GM19395 (cell line): ENCODE measurements at regions not wholly inside any gene's neighbourhood (a gene's known extent, or its start where the extent isn't known, plus 50 kb on each side); places are given as distances from the start of the nearest gene placed in this dataset.

Experiments used
- ATAC-seq: cut with Tn5 transposase; IDR thresholded peaks from one replicate; pipeline ENCODE4 v1.9.1; 2021; ENCODE audit warnings: mild to moderate bottlenecking, moderate library complexity; ENCODE audit not compliant: unreplicated experiment

DNA sequence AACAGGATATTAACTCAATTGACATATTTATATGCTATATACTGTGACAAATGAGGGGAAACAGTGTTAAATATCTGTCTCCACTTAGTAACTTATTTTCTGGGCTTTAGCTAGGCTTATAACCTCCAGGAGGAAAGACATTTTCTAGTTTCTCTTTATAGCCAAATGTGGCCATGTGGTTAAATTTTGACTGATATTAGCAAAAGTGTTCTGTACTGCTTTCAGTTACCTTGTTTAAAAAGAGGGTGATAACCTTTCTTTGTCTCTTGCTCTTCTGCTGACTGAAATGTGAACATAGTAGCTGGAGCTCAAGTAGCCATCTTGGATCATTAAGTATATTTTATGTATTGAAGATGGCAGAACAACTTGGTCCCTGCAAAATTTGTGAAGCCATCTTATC lies 253.7 kb downstream of the PDHA2 start:
- ATAC-seq = no peak

DNA sequence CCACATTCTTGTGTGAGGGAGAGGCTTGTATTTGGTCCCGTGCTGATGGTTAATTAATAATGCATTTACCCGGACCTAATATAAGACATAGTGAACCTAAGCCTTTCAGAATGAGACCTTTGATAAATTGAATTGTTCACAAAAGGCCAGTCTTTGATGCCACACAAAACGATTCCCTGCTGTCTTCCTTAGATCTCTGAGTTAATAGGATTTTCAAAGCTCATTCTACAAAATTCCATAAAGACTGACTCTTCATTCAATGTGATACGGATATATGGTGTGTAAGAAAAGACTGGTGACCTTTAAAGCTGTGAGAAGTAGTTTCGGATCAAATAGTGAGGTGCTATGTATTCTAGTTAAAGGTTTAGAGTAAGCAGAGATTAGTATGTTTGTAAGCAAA lies 254.3 kb downstream of the PDHA2 start:
- no peak for ATAC-seq

DNA sequence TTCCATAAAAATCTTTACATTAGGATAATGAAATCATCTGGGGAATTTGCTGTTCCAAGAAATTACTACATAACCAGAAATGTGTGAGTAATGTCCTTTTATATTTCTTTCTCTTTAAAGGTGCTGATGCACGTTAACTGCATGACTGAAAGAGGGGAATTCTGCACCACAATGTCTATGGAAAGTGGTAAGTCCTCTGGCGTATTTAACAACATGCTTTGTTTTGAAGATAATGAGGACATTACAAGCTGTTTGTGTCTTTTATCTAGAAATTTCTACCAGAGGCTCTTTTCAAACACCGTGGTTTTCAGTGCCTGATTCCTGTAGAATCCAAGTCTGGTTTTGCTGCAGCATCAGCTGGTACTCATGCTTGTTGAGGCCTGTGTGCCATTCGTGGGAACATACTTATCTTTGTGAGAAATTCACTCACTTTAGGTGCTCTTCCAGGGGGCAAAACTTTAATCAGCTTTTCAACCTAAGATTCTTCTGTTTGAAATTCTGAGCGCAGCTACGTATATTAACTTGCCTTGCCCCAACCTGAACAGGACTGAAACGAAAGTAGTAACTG lies 257.2 kb downstream of the PDHA2 start:
- no peak for ATAC-seq

GRCh38 chr4:96097693-96098092 lies 257.8 kb downstream of the PDHA2 start:
- no peak for ATAC-seq

DNA sequence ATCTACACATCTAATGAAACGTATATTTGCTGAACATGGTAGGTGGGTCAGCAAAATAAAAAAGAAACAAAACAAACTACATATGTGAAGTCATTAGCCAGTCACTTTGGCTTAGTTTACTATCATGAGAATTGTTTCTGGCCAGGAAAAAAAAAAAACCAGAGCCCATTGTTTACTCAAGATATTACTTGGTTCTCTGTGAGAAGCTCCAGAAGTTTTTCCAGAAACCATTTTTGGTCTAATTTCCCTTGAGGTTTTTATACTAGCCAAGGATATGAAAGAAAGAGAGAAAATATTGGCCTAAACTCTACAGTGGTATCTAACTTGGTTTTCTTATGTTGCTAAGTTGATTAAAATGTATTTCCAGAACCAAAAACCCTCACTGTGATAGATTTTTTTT lies 259.1 kb downstream of the PDHA2 start:
- no peak for ATAC-seq

DNA sequence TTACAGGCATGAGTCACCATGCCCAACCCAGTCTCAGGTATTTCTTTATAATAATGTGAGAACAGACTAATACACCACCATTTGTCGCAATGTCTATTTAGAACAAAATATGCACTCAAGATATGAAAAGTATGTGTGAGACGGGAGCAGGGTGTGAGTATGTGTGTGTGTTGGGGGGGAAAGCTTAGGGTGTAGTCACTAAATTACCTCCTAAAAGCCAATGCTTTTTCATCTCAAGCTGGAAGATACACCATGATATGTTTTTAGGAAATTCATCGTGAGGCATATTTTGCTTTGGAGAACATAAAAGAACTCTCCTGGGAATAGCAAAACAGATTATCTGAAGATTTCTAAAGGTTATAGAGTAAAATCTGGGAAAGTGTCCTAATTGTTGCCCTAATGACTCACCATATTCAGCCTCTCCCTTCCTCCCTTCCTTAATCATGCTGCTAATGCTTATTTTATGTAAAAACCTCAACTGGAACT lies 262.7 kb downstream of the PDHA2 start:
- no peak for ATAC-seq

DNA sequence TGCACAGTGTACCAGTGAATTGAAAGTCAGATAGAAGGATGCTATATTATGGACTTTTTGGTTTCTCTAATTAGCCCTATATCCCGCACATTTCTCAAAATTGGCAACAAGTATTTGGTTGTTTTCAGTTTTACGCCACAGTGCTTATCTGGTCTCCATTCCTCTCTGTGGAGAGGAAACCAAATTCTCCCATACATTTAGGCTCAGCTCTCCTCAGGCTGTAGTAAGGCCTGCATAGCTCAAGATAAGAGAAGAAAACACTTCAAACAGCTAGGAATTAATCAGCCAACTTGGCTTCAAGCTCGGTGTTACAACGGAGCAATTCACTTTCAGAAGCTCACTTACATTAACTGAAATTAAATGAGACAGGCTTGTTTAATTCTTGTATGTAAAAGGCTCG lies 263.2 kb downstream of the PDHA2 start:
- ATAC-seq = no peak

DNA sequence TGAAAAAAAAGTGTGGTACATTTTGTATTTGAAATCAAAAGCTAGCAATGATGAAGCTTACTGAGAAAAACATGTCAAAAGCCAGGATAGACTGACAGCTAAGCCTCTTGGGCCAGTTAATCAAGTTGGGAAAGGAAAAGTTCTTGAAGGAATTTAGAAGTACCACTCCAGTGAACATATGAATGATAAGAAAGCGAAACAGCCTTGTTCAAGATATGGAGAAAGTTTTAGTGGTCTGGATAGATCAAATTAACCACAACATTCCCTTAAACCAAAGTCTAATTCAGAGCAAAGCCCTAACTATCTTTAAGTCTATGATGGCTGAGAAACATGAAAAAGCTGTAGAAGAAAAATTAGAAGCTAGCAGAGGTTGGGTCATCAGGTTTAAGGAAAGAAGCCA lies 268.3 kb downstream of the PDHA2 start:
- no peak for ATAC-seq

GRCh38 chr4:96112631-96113030 lies 272.7 kb downstream of the PDHA2 start:
- no peak for ATAC-seq

GRCh38 chr4:96120206-96120605 lies 280.3 kb downstream of the PDHA2 start:
- ATAC-seq = no peak

DNA sequence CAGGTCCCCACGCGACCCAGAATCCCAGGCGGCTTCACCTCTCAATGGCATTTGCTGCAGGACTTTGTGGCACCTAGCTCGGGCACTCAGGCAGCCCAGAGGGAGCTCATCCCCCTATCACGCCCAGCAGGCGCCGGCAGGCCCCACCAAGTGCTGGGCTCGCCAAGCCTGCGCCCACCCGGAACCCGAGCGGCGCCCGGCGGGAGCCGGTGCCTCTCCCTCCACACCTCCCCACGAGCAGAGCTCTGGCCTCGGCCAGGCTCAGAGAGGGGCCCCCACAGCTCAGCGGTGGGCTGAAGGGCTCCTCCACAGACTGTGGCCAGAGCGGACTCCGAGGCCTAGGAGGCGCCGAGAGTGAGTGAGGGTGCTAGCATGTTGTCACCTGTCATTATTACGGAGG lies 286.3 kb downstream of the PDHA2 start:
- no peak for ATAC-seq

DNA sequence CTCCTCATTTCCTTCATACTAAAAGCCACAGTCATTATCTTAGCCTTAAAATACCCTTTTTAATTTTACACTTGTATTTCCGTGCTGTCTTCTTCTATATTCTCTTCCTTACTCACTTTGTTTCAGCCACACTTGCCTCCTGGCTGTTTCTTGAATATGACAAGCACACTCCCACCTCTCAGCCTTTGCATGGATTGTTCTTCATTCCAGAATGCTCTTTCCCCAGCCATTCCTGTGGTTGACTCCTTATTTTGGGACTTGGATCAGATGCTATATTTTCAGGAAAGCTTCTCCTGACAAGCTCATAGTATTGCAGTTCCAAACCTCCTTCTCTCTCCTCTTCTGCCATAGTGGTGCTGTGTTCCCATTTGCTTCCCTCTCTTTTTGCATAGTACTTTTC lies 291.3 kb downstream of the PDHA2 start:
- no peak for ATAC-seq

DNA sequence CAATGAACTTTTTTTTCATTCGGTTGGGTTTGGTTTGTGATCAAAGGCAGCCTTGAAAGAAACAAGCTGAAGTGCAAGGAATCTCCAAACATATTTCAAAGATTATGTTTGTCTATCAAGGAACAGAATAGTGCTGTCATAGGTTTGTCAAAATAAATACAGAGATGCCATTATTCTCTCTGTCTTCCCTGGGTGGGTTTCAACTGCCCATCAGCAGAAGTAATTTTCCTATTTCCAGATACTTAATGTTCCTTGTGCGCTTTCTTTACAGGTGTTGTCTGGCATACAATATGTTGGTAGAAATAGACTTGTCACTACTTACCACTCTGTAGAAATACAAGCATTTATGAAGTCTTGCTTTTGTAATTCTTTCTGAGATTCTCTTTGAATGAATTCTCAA lies 294.9 kb downstream of the PDHA2 start:
- ATAC-seq = no peak

- ATAC-seq = no peak
Observed at GRCh38 chr4:96136056-96136455, 296.2 kb downstream of the PDHA2 start.

DNA sequence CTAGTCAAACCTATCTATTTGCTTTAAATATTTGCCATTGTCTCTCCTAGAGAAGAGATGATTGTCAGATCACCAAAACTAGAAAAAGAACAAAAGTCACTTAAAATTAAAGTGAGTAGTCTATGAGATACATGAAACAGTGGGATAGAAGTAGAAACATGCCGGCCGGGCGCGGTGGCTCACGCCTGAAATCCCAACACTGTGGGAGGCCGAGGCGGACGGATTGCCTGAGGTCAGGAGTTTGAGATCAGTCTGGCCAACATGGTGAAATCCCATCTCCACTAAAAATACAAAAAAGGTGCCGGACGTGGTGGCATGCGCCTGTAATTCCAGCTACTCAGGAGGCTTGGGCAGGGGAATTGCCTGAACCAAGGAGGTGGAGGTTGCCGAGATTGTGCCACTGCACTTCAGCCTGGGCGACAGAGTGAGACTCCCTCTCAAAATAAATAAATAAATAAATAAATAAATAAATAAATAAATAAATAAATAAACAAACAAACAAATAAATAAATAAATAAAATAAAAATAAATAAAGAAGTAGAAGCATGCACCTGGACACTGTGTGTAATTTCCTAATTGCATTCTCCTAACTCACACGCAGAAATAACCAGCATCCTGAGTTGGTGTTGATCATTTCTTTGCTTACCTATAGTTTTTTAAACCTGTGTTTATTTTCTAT lies 299.5 kb downstream of the PDHA2 start:
- no peak for ATAC-seq

- no peak for ATAC-seq
Observed at GRCh38 chr4:96145601-96146000, 305.7 kb downstream of the PDHA2 start.

- ATAC-seq = no peak
Observed at GRCh38 chr4:96146686-96147085, 306.8 kb downstream of the PDHA2 start.

- no peak for ATAC-seq
Observed at GRCh38 chr4:96149894-96150293, 310.0 kb downstream of the PDHA2 start.

GRCh38 chr4:96150466-96150865 lies 310.6 kb downstream of the PDHA2 start:
- no peak for ATAC-seq

- ATAC-seq = no peak
Observed at GRCh38 chr4:96152824-96153223, 312.9 kb downstream of the PDHA2 start.

DNA sequence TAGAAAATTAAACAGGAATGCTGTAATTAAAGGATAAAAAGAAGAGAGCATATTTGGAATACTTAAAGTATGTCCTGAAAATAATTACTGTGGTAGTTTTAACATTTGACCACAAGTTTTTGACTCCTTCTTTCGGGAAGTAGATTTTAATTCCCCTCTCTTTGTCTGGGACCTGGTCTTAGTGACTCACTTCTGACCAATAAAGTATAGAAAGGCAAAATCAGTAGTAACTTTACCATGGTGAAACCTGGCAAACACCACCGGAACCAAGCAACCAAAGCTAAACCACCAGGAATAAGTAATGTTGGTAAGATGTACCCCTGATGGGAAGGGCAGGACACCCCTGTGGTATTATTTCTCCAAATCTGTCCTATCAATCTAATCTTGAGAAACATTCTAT lies 314.8 kb downstream of the PDHA2 start:
- no peak for ATAC-seq

GRCh38 chr4:96162636-96163035 lies 322.7 kb downstream of the PDHA2 start:
- ATAC-seq = no peak

GRCh38 chr4:96164814-96165351 lies 325.0 kb downstream of the PDHA2 start:
- ATAC-seq = no peak
